LoVo (cell line): ENCODE measurements at regions not wholly inside any gene's neighbourhood (a gene's known extent, or its start where the extent isn't known, plus 50 kb on each side); places are given as distances from the start of the nearest gene placed in this dataset.
A peak's percentile ranks its signal among the peaks of the same experiment; 100 is the strongest.
"Not testable (repeated sequence)": the region's sequence is repeated elsewhere in the genome, so short reads cannot be mapped to it uniquely, and the experiment has no call there.

ENCODE experiments used
- DNase-seq: peaks from one replicate; pipeline ENCODE4 v3.0.0-alpha.2; 2016; ENCODE audit warnings: low spot score

GRCh38 chr4:154907345-154908045, 126.4 kb downstream of the RBM46 start:
- not testable (repeated sequence) for DNase-seq

- DNase-seq = peak; percentile 6
Measured at GRCh38 chr4:154908168-154908567, 127.1 kb downstream of the RBM46 start.

GRCh38 chr4:154911097-154911496, 130.0 kb downstream of the RBM46 start:
- DNase-seq = no peak

GRCh38 chr4:154911608-154912098, 130.6 kb downstream of the RBM46 start:
- no peak for DNase-seq

- no peak for DNase-seq
Measured at GRCh38 chr4:154916068-154916467, 135.0 kb downstream of the RBM46 start.

- no peak for DNase-seq
Measured at GRCh38 chr4:154927126-154927680, 146.1 kb downstream of the RBM46 start.

GRCh38 chr4:154928640-154929257, 147.7 kb downstream of the RBM46 start:
- DNase-seq = peak; percentile 7

GRCh38 chr4:154936873-154937272, 155.8 kb downstream of the RBM46 start:
- no peak for DNase-seq

GRCh38 chr4:154939851-154940250, 158.8 kb downstream of the RBM46 start:
- DNase-seq = no peak

GRCh38 chr4:154942176-154942575, 161.1 kb downstream of the RBM46 start:
- DNase-seq = no peak

GRCh38 chr4:154944996-154945395, 163.9 kb downstream of the RBM46 start:
- DNase-seq = no peak

- no peak for DNase-seq
Measured at GRCh38 chr4:154946113-154946512, 165.0 kb downstream of the RBM46 start.

- DNase-seq = no peak
Measured at GRCh38 chr4:154953691-154954090, 172.6 kb downstream of the RBM46 start.

GRCh38 chr4:154954117-154954516, 173.0 kb downstream of the RBM46 start:
- DNase-seq = no peak

- no peak for DNase-seq
Measured at GRCh38 chr4:154958121-154958520, 177.0 kb downstream of the RBM46 start.

GRCh38 chr4:154958621-154959358, 177.7 kb downstream of the RBM46 start:
- DNase-seq = no peak

- DNase-seq = no peak
Measured at GRCh38 chr4:154959756-154960155, 178.7 kb downstream of the RBM46 start.

- DNase-seq = no peak
Measured at GRCh38 chr4:154960476-154960875, 179.4 kb downstream of the RBM46 start.

GRCh38 chr4:154961263-154961662, 180.2 kb downstream of the RBM46 start:
- DNase-seq = no peak

GRCh38 chr4:154973244-154974035, 192.4 kb downstream of the RBM46 start:
- DNase-seq = no peak

GRCh38 chr4:154977228-154977627, 196.2 kb downstream of the RBM46 start:
- no peak for DNase-seq
